ENCODE measurements at regions not wholly inside any gene's neighbourhood (a gene's known extent, or its start where the extent isn't known, plus 50 kb on each side); places are given as distances from the start of the nearest gene placed in this dataset.

- Histone ChIP-seq H3K36me3 (ENCODE audit: control insufficient read depth, insufficient read depth, low read length) (no peaks in the 10 kb centered on the region), H3K79me2 (ENCODE audit: control insufficient read depth, insufficient read depth, low read length) (no peaks in the 10 kb centered on the region), H3K9ac (ENCODE audit: insufficient read depth, low read length) (no peak overlapping the region), H3K27me3 (ENCODE audit: control insufficient read depth, insufficient read depth, low read length) (no peaks in the 10 kb centered on the region), H3K9me3 (ENCODE audit: control insufficient read depth, insufficient read depth, low read depth, low read length) (no peaks in the 10 kb centered on the region), H2AFZ (ENCODE audit: low read length) (no peak overlapping the region), H3K4me2 (ENCODE audit: extremely low read depth, insufficient read depth, low read length) (no peak overlapping the region), H3K27ac (ENCODE audit: insufficient read depth, low read length) (no peak overlapping the region), H3K4me1 (ENCODE audit: control insufficient read depth, extremely low read depth, insufficient read depth, low read length) (no peaks in the 10 kb centered on the region), H4K20me1 (ENCODE audit: control insufficient read depth, extremely low read depth, insufficient read depth, low read length) (no peaks in the 10 kb centered on the region), H3K4me3 (replicated peaks in 1 of 4; ENCODE audit: control extremely low read depth in 1 of 4, insufficient read depth in 1 of 4, low read depth in 3 of 4, low read length in 4 of 4) (no peak overlapping the region)
- TF ChIP-seq CTCF (conservative IDR thresholded peaks at IDR 0.05 in 1 of 2, IDR thresholded peaks at IDR 0.05 in 1 of 2; ENCODE audit: low read depth in 1 of 2, low read length in 2 of 2) (no peak), EZH2 (IDR thresholded peaks at IDR 0.05; ENCODE audit: low read length, missing control alignments) (no peak)
- DNase-seq (ENCODE audit: low read depth in 2 of 2) = no peak
Measured at GRCh38 chr16:86889974-86890373, 311.6 kb downstream of the FOXL1 start.

- Histone ChIP-seq H3K36me3 (ENCODE audit: control insufficient read depth, insufficient read depth, low read length) (no peaks in the 10 kb centered on the region), H3K27me3 (ENCODE audit: control insufficient read depth, insufficient read depth, low read length) (no peaks in the 10 kb centered on the region), H3K79me2 (ENCODE audit: control insufficient read depth, insufficient read depth, low read length) (no peaks in the 10 kb centered on the region), H3K27ac (ENCODE audit: insufficient read depth, low read length) (no peak overlapping the region), H3K9me3 (ENCODE audit: control insufficient read depth, insufficient read depth, low read depth, low read length) (no peaks in the 10 kb centered on the region), H3K4me3 (replicated peaks in 1 of 4; ENCODE audit: control extremely low read depth in 1 of 4, insufficient read depth in 1 of 4, low read depth in 3 of 4, low read length in 4 of 4) (no peak overlapping the region), H2AFZ (ENCODE audit: low read length) (no peak overlapping the region), H4K20me1 (ENCODE audit: control insufficient read depth, extremely low read depth, insufficient read depth, low read length) (no peaks in the 10 kb centered on the region), H3K4me1 (ENCODE audit: control insufficient read depth, extremely low read depth, insufficient read depth, low read length) (no peaks in the 10 kb centered on the region), H3K9ac (ENCODE audit: insufficient read depth, low read length) (no peak overlapping the region), H3K4me2 (ENCODE audit: extremely low read depth, insufficient read depth, low read length) (no peak overlapping the region)
- no peak for DNase-seq (ENCODE audit: low read depth in 2 of 2)
- TF ChIP-seq EZH2 (IDR thresholded peaks at IDR 0.05; ENCODE audit: low read length, missing control alignments) (no peak), CTCF (conservative IDR thresholded peaks at IDR 0.05 in 1 of 2, IDR thresholded peaks at IDR 0.05 in 1 of 2; ENCODE audit: low read depth in 1 of 2, low read length in 2 of 2) (no peak)
Measured at GRCh38 chr16:86891121-86891520, 312.8 kb downstream of the FOXL1 start.

GRCh38 chr16:86891631-86892030, 313.3 kb downstream of the FOXL1 start:
- DNase-seq (ENCODE audit: low read depth in 2 of 2) = no peak
- no peak overlapping the region for H3K27ac ChIP-seq (ENCODE audit: insufficient read depth, low read length)
- no peaks in the 10 kb centered on the region for H3K79me2 ChIP-seq (ENCODE audit: control insufficient read depth, insufficient read depth, low read length)
- no peaks in the 10 kb centered on the region for H3K36me3 ChIP-seq (ENCODE audit: control insufficient read depth, insufficient read depth, low read length)
- no peaks in the 10 kb centered on the region for H4K20me1 ChIP-seq (ENCODE audit: control insufficient read depth, extremely low read depth, insufficient read depth, low read length)
- no peaks in the 10 kb centered on the region for H3K9me3 ChIP-seq (ENCODE audit: control insufficient read depth, insufficient read depth, low read depth, low read length)
- H3K27me3 ChIP-seq (ENCODE audit: control insufficient read depth, insufficient read depth, low read length) = no peaks in the 10 kb centered on the region
- no peak overlapping the region for H3K4me3 ChIP-seq (replicated peaks in 1 of 4; ENCODE audit: control extremely low read depth in 1 of 4, insufficient read depth in 1 of 4, low read depth in 3 of 4, low read length in 4 of 4)
- no peak overlapping the region for H2AFZ ChIP-seq (ENCODE audit: low read length)
- no peak overlapping the region for H3K9ac ChIP-seq (ENCODE audit: insufficient read depth, low read length)
- TF ChIP-seq EZH2 (IDR thresholded peaks at IDR 0.05; ENCODE audit: low read length, missing control alignments) = no peak
- no peak for TF ChIP-seq CTCF (conservative IDR thresholded peaks at IDR 0.05 in 1 of 2, IDR thresholded peaks at IDR 0.05 in 1 of 2; ENCODE audit: low read depth in 1 of 2, low read length in 2 of 2)
- H3K4me1 ChIP-seq (ENCODE audit: control insufficient read depth, extremely low read depth, insufficient read depth, low read length) = no peaks in the 10 kb centered on the region
- H3K4me2 ChIP-seq (ENCODE audit: extremely low read depth, insufficient read depth, low read length) = no peak overlapping the region
